HG03571 (cell line): ENCODE measurements at regions not wholly inside any gene's neighbourhood (a gene's known extent, or its start where the extent isn't known, plus 50 kb on each side); places are given as distances from the start of the nearest gene placed in this dataset.

Experiments
- ATAC-seq: cut with Tn5 transposase; IDR thresholded peaks from one replicate; pipeline ENCODE4 v1.9.1; 2021; ENCODE audit not compliant: unreplicated experiment

DNA sequence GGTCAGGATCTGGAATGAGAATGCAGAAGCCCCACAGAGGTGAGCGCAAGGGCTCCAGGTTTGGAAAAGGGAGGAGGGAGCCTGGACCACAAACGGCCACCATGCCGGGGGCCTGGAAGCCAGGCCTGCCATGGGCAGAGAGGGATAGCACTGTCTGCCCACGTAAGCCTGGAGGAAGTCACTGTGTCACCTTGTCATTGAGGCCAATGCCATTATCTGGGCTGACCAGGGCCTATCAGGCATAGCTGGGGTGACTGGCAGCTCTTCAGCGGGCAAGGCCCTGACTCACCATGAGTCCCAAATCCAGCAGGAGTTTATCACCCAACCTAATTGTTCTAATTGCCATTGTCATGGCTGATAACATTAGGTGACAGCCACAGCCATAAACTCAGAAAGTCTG, 84.6 kb downstream of the MATN1 start:
- no peak for ATAC-seq

DNA sequence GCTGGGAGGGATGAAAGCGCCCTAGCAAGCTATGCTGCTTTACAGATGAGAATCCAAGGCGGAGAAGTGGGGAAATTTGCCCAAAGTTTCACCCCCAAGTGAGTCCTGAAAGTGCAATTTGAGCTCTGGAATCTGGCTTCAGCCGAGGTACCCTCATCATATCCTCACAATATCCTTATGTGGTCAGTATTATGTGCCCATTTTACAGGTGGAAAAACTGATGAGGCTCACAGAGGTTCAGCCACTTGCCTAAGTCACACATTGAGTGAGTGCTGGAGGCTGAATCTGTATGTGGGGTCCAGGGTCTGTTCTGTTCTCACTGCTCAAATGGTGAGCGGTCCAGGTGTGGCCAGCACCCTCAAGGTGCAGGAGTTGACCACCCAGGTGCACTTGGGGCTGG, 85.3 kb downstream of the MATN1 start:
- ATAC-seq: no peak

DNA sequence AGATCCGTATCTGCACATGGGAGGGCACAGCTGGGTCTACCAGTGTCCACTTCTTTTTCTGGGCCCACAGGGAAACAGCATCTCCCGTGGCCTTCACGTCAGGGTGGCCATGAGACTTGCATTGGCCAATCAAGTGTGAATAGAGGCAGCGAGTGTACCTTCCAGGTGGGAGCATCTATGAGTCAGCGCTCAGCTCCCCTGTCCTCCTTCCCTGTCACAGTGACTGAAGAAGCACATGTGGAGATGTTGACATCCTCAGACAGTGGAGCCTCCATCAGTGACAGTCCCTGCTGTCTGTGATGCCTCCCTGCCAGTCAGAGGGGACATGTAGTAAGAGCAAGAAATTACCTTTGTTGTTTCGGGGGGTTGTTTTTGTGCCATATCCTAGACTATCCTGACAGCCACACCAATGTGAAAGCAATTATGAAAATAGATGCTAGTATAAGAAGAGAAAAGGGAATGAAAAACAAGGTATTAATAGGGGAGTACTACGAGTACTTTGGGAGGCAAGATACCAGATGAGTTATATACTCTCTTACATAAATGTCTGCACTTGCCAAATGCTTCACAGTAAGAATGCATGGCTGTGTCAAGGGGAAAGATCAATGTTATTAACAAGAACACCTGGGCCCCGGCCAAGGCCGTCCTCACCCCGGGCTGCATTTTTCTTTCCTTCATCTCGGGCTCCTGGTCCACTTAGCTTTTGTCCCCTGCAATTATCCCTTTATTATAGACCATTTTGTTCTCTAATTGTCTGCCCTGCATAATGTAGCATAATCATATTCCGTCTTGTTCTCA, 86.0 kb downstream of the MATN1 start:
- ATAC-seq: no peak

DNA sequence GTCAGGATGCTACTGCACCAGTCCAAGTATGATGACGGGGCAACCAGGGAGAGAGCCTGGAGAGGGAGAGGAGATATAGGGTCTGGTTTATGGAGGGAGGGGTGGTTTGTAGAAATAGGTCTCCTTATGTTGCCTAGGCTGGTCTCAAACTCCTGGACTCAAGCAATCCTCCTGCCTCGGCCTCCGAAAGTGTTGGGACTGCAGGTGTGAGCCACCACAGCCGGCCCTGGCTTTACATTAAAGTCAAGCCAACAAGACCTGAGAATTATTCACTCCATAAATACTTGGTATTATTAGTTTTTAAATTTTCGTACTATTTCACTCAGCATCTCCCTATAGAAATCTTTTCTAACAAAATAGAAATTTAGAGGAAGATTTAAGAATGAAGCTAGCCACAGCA, 86.8 kb downstream of the MATN1 start:
- ATAC-seq: no peak

DNA sequence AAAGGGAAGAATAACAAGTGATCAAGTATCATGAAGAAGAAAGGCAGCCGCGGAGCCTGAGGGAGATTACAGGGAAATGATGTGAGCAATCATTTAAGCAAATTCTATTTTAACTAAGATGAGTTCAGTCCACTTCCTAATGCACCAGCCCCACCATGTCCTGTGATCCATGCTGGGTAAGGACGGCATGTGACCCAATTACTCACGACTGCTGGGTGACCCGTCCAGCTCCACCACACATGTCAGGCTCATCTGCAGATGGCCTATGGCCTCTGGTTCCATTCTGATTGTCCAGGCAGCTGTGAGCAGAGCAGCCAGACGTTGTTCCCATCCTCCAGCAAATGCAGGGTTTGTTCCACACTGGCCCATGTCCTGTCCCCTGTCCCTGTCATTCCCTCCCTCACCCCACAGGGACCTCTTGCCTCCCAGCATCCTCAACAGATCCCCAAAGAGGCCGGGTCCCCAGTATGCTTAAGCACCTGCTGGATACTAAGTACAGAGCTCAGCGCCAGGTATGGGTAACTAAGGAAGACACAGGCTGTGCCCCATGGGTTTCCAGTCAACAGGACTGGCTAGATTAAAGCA, 87.9 kb downstream of the MATN1 start:
- ATAC-seq: no peak

DNA sequence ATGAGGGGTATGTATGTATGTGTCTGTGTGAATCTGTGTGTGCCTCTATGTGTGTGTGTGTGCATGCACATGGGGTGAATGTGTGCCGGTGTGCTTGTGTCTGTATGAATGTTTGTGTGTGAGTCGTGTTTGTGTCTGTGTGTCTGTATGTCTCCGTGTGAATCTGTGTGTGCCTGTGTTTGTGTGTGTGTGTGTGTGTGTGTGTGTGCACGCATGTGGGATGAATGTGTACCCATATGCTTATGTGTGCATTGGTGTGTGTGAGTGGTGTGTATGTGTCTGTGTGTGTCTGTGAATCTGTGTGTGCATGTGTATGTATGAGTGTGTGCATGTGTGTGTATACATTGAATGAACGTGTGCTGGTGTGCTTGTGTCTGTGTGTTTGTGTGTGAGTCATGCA, 88.9 kb downstream of the MATN1 start:
- no peak for ATAC-seq

DNA sequence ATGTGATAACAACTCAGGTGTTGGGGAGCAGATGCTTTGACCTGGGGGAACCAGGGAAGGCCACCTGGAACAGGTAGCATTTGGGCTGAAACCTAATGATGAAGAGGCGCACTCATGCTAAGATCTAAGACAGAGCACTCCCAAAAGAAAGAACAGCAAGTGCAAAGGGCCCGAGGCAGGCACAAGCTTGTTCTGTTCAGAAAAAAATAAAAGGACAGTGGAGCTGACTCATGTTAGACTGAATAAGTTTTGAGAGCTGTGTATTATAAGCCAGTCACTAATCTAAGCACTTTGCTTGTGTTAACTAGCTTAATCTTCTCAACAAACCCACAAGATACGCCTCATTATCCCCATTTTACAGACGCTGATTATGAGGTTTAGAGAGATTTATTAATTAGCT, 90.1 kb downstream of the MATN1 start:
- ATAC-seq: no peak

DNA sequence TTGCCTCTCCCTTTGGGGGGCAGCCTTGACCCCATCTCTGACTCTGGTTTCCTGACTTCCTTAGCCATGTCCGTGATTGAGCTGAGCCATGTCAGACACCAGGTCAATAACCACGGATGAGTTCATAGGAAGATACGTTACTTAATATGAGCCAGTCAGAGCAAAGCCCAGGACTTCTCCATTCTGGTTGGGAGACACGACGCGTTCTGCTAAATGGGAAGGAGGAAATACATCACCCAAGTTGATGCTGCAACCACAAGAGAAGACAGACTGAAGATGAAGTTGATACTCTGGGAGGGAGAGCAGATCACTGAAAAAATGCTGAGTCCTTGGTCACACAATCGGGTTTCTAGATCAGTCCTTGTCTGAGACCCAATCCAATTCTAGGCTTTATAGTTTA, 90.9 kb downstream of the MATN1 start:
- no peak for ATAC-seq

DNA sequence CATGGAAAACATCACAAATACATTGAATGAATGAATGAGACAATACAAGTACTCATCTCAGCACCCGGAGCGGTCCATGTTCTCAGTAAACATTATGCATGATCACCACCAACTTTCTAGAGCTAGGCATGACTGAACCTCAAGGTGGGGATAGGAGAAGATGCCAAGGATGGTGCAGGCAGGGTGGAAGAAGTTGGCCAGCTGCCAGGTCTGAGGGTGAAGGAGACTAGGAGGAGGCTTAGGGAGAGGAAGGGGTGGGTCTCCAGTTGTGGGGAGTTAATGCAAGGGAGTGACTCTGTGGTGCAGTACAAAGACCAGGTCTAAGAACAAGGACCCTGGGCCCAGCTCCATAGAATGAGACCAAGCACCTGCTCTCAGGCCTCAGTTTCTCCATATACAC, 91.7 kb downstream of the MATN1 start:
- ATAC-seq: no peak

DNA sequence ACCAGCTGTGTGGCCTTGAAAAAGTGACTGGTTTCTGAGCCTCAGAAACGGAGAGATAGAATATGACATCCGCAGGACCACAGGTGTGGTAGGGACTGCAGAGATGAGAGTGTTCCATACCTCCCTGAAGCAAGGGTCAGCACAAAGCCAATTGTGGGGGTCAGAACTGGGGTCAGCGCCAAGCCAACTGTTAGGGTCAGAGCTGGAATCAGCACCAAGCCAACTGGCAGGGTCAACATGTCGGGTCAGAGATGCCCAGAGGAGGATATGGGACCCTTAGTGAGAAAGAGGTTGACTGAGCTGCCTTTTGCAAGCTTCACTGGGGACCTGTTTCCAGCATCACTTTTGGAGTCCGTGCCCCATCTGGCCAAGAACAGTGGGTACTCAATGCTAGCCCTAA, 93.9 kb downstream of the MATN1 start:
- ATAC-seq: no peak

DNA sequence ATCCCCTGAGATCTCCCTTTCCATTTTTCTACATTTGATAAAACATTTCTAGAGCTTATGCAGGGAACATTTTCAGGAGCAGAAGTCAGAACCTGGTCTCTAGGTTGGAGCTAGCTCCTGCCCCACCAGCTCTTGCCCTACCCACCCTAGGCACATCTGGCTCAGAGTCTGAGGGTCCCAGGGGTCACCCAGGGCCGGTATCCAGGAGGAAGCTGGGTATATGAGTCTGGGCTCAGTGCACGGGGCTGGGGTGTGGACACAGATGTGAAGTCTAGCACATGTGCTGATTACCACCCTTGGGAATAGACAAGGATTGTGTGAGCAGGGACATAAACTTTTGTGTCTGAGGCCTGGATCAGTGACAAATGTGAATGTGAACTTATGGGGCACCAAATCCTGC, 95.4 kb downstream of the MATN1 start:
- no peak for ATAC-seq

DNA sequence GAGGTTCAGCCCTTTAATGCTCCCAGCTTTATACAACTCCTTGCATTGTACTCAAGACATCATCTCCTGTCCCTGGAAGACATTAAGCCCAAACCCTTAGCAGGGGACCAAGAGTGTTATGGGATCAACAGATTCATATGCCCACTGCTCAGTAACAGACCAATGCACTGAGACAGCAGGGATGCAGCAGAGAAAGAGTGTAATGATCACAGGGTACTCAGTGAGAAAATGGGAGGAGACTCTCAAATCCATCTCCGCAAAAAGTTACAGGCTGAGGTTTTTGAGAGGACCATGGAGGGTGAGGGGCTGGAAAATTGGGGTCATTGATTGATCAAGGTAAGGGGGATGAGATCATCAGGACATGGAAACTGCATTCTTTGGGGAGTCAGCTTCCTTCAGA, 96.2 kb downstream of the MATN1 start:
- ATAC-seq: no peak

DNA sequence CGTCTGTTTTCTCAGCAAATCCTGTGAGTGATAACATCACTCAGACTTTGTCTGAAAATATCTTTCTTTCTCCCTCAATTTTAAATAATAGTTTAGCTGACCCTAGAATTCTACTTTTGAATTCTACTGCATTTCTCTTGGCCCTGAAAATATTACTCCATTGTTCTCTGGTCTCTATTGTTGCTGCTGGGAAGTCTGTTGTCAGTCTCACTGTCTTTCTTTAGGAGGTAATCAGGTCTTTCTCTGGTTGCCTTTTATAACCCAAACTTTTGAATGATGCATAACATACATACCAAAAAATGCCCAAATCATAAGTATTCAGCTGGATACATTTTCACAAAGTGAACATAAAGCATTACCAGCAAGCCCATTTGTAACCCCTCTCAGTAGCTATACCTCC, 100.0 kb downstream of the MATN1 start:
- ATAC-seq: no peak

DNA sequence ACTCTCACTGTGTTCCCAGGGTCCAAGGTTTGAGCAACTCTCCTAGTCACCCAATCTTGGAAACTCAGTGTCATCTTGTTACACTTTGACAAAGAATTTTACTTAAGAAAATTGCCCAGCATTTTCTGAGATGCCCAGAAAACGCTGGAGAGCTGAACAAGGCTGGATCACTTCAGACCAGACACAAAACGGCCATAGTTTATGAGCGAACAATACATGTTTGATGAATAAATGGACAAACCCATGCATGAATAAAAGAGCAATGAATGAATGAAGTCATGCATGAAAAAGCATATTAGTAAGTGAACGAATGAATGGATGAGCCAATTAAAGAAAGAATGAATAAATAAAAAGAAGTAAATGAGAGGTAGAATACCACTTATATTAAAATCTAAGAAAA, 103.8 kb downstream of the MATN1 start:
- ATAC-seq: no peak

DNA sequence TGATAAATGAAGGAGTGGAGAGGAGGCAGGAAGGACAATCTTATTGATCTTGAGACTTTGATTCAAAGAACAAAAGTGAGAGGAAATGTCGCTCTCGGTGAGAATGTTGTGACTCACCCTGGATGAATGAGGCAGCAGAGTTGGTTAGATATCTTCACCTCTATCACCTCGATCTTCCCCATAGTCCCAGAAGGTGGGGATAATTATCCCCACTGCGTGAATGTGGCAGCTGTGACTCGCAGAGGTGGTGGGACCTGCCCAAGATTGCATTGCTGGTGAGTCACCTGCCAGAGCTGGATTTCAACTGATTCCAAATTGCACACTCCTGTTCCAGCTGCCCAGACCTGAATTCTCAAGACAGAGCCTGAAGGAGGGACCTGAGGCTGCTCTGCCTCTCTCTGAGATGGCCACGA, 105.0 kb downstream of the MATN1 start:
- ATAC-seq: no peak

DNA sequence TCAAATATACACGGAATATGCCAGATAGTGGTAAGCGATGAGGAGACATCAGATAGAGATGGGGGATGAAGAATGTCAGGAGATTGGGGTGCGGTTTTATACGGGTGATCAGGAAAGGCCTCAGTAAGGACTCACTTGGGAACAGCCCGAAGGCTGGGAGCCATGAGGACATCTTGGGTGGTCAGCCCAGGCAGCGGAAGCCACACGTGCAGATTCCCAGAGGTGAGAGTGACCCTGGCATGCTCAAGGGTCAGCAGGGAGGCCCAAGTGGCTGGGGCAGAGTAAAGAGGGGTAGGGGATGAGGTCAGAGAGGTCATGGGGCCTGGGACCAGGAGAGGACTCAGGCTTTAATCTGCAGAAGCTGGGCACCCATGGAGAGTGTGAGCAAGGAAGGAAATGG, 106.6 kb downstream of the MATN1 start:
- ATAC-seq: no peak

DNA sequence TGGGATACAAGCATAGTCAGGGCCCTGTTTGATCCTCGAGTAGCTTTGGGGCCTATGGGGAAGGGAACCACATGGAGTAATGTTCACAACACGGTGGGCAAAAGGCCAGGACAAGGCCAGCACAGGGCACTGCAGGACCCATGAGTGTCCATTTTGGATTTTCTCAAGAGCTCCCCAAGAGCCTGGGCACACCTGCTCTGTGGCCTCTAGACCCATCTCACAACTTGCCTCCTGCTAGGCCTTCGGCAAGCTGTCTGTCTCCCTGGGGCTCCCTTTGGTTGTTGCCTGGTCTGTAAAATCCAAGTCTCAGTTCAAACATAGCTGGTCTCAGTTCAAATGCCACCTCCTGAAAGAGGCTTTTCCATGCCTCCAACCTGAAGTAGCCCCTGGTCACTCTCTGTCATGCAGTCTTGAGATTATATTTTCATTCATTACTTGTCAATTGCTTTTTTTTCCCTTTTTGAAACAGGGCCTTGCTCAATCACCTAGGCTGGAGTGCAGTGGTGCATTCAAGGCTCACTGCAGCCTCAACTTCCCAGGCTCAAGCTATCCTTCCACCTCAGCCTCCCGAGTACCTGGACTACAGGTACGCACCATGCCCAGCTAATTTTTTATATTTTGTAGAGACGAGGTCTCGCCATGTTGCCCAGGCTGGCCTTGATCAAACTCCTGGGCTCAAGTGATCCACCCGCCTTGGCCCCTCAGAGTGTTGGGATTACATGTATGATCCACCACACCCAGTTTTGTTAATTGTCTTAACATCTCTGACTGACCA, 107.4 kb downstream of the MATN1 start:
- ATAC-seq: no peak

DNA sequence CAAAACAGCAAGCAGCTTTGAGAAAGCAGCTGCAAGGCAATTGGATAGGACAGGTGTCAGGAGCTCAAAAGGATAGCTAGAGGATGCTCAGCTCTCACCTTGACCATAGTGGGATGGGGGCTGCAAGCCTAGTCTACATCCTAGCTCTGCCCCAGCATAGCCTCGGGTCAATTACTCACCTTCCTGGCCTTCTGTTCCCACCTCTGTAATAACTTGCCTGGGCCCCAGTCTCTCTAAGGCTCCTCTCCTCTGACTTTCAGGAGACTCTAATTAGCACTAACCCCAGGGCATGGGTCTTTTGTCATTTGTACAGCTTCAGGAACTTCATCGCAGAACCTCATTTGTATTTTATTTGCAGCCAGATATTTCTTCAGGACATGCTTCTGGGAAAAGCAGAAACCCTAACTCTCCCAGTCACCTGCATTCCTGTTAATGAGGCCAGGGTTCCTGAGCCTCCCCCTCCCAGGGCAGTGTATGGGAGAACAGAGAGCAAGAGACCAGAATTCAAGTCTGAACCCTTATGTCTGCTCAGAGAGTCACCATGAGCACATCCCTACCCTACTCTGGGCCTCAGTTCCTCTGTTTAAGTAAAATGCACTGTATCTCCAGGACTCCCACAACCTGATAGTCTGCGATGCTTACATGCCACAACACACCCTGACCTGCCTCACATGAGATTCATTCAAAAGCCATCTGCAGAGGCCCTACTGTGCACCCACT, 108.1 kb downstream of the MATN1 start:
- no peak for ATAC-seq

DNA sequence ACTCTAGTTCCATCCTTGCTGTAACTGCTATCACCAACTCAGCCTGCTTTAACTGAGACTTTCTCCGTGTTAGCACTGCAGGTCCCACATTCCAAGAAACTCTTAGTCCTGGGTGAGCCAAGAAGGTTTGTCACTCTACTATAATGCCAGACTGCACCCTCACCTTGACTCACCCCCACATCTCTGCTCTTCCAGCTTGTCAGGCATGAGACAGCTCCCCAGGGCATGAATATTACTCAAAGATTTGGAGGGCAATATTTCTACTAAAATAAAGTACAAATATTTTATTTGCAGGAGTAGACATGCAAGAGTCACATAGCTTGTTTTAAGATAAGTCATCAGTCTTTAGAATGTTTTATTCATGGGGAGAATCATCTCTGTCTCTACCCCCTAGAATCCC, 110.2 kb downstream of the MATN1 start:
- ATAC-seq: no peak

DNA sequence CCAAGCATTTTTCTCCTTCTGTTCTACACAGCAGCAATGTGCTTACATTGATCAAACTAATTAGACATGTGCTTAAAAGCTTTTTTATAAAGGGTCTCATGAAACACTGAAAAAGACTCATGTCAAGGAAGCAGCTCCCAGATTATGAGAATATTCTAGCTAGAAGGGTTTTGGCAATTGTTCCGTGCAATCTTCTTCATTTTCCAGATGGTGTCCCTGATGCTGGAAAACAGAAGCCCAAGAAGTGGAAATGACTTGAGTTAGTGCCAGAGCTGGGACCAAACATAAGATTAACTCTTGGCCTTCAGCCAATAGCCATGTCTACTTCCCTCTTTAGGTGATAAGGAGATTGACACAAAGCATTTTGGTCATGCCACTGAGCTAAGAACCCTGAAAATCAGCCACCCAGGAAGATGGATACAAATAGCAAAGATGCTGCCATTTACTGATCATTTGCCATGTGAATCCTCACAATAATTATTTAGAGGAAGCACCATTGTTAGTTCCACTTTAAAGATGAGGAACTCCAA, 110.8 kb downstream of the MATN1 start:
- ATAC-seq: no peak

DNA sequence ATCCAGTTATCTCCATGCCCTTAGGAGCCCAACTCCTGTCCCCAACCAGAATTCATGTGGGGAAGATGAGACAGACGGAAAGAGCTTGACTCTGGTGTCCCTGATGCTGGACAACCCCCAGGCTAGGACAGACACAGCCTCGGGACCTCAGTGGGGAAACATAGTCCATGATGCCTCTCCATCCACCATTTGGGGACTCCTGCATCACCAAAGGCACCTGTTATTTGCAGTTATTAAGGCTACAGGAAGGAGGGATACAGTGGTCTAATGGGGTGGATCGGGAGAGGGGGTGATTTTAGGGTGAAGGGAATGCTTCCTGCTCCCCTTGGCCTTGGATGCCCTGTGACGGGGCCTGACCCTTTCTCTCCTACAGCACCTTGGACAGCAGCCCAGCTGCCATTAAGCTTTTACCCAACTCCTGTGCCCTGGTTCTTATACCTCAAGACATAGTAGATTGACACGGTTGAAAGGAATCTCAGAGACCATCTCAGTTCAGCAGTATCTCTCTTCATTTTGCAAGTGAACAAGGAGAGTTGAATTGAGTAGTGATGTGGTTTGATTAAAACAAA, 111.6 kb downstream of the MATN1 start:
- ATAC-seq: no peak
